GM18502 (cell line): ENCODE measurements at regions not wholly inside any gene's neighbourhood (a gene's known extent, or its start where the extent isn't known, plus 50 kb on each side); places are given as distances from the start of the nearest gene placed in this dataset.

Experiments used
- ATAC-seq: cut with Tn5 transposase; IDR thresholded peaks from one replicate; pipeline ENCODE4 v1.9.1; 2021; ENCODE audit warnings: mild to moderate bottlenecking; ENCODE audit not compliant: unreplicated experiment, poor library complexity

DNA sequence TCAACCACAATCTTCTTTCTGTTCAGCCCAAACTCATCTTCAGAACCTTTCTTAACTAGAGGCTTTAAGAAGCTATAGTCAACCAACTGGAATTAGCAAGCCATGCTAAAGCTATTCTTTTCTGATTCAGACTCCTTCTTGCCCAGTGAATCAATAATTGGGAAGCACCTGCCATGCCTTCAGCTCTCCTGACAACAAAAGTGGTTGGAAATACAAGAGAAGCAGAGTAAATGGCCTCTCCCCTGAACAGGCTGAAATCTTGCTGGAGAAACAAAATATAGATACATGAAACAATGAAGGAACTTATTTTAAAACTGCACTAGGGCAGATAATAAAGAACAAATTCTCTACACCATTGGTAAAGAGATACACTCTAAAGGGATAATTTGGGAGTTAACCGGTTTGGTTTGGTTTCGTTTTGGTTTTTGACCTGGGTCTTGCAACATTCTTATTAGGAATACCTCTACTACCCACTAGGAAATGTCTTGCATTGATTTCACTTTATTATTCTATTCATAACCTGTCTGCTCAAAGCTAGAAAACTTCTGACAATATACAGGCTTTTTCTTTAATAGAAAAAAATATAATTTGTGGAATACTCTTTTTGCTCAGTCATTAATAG, 173.6 kb upstream of the DYNLRB2 start:
- no peak for ATAC-seq

DNA sequence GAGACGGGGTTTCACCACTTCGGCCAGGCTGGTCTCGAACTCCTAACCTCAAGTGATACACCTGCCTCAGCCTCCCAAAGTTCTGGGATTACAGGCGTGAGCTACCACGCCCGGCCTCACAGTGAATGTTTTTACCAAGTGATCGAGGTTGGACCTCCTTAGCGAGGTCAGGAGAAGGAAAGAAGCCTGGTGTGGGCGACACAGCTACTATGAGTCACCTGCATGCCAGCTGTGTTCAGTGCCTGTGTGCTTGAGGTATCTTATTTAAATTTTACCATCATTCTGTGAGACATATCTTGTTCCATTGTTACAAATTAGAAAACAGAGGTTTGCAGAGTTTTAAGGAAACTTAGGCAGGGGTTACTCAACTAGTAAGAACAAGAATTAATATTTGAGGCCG, 174.8 kb upstream of the DYNLRB2 start:
- ATAC-seq, result no peak

DNA sequence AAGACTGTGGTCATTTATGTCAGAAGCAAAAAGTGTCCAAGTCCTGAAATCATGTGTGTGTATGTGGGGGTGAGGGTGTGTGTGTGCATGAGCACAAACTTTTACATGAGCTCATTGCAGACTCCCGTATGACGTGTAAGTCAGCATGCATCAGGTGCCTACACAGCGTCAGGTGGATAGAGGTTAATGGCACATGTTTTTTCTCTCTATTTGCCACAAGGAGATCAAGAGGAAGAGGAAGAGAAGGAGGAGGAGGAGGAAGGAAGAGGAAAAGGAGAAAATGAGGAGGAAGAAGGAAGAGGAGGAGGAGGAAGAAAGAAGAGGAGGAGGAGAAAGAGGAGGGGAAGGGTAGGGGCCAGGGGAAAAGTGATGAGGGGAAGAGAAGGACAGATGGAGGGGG, 178.0 kb upstream of the DYNLRB2 start:
- no peak for ATAC-seq

DNA sequence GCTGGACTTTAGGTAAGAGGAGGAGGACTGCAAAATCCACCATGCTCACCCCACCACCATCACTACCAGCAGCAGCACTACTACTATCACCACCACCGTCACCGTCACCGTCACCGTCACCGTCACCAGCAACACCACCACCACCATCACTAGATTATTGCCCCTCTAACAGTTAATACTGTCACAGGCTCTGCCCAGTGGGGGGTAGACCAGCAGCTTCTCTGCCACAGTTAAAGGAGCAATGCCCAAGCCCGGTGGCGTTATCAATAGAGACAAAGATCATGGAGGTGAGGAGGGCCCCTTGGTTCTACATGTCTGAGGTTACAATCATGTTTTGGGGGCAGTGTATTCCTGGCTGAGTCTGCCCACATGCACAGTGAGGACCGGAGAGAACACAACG, 184.4 kb upstream of the DYNLRB2 start:
- ATAC-seq, result no peak

DNA sequence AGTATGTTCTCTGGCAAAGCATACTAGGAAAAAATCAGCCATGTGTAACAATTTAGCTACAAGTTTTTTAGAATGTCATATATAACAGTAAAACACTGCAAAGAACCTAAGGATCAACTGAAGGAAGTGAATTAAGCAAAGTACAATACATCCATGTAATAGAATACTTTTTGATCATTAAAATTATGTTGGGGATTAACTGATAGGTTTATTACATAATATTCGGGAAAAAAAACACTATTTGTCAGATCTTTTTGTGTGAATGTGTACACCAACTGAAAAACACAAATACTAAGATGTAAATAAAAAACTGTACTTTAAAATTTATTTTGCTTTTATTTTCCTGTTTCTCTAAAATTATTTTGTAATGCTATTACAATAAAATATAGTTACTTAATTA, 185.5 kb upstream of the DYNLRB2 start:
- no peak for ATAC-seq

DNA sequence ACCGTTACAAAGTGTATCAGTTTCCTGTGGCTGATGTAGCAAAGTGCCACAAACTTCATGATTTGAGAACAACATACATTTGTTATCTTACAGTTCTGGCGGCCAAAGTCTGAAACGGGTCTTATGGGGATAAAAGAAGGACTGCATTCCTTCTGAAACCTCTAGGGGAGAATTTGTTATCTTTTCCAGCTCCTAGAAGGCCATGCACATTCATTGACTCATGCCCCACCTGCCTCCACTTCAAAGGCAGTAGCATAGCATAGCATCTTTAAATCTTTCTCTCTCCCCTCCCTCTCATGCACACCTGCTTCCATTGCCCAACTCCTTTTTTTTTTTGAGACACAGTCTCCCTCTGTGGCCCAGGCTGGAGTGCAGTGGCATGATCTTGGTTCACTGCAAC, 190.7 kb upstream of the DYNLRB2 start:
- ATAC-seq, result no peak

- ATAC-seq, result no peak
These were observed 192.9 kb upstream of the DYNLRB2 start for GRCh38 chr16:80347900-80348299.

DNA sequence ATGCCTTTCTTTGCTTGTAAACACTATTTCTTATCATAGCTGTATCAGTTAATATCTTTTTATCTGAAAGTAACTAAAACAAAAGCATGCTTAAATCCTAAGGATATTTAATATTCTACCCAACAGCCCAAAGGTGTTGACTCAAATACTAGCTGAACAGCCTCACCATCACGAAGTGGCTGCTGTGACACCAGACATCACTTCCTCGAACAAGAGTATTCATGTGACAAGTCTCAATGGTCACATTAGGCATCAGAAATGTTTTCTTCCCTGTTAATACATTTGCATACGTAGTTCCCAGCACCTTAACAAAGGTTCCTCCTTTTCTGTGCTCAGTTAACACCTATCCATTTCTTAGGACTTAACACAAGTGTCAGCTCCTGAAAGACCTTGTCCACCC, 193.8 kb upstream of the DYNLRB2 start:
- ATAC-seq, result no peak

GRCh38 chr16:80346111-80346632, 194.6 kb upstream of the DYNLRB2 start:
- peak; percentile 67 for ATAC-seq

GRCh38 chr16:80345701-80346100, 195.1 kb upstream of the DYNLRB2 start:
- no peak for ATAC-seq

DNA sequence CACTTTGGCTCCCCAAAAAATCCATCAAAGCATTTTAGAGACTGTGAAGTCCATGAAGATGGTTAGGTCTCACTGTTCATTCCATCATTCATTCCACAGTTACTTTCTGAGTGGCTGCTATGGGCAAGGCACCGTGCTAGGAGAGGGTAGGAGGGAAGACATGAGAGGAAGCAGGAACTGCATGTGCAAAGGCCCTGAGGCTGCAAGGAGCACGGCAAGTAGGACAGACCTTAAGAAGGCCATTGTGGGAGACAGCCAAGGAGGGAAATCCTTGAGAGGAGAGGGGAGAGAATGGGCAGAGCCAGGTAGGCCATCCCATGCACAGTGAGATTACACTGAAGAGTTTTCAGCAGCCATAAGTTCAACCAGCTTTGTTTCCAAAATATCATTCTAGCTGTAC, 196.2 kb upstream of the DYNLRB2 start:
- no peak for ATAC-seq

GRCh38 chr16:80341263-80341662, 199.5 kb upstream of the DYNLRB2 start:
- no peak for ATAC-seq

DNA sequence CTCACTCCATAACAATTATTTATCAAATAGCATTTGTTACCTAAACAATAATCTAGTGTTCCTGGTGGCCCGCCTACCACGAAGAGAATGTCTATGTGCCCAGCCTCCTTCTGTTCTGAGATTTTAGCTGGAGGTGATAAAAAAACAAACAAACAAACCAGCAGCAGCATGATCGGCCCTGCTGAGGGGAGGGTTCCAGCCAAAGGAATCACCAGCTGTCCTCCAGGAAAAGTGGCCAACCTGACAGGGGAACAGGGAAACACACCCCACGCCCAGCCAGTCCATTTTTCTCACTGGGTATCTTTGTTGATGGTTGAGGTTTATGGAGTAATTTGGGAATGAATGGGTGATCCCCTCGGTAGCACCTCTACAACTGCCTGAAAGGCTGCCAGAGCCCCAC, 203.0 kb upstream of the DYNLRB2 start:
- ATAC-seq, result no peak

- ATAC-seq, result no peak
These were observed 210.0 kb upstream of the DYNLRB2 start for GRCh38 chr16:80330803-80331202.

DNA sequence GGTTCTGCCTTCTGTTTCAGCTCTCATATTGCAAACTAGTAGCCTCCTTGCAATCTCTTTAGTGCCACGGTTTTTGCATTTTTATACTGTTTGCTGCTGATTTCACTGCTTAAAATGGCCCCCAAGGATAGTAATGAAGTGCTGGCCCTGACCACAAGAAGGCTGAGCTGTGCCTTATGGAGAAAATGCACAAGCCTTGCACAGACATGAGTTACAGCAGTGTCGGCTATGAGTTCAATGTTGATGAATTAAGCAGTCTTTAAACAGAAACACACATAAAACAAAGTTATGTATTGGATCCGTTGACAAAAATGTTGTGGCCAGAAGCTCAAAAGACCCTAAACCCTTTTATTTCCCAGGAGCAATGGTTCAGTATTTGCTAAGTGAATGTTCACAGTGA, 210.6 kb upstream of the DYNLRB2 start:
- ATAC-seq, result no peak

GRCh38 chr16:80327740-80328139, 213.1 kb upstream of the DYNLRB2 start:
- ATAC-seq, result no peak

DNA sequence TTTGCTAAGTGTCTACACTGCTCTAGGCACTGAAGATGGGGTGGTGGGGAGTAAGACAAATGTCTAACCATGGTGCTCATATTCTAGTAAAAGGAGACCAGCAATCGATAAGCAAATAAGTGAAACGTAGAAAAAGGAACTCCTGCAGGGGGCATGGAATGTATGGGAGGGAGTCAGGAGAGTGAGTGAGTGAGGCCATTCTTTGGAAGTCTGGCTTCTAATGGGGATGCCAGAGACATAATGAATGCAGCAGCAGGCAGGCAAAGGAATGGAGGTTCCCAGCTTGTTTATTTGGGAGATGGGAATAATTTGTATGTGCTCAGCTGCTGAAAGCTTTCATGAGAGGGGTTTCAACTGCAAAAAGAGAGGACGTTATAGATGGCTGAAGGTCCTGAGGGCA, 216.4 kb upstream of the DYNLRB2 start:
- ATAC-seq, result no peak

DNA sequence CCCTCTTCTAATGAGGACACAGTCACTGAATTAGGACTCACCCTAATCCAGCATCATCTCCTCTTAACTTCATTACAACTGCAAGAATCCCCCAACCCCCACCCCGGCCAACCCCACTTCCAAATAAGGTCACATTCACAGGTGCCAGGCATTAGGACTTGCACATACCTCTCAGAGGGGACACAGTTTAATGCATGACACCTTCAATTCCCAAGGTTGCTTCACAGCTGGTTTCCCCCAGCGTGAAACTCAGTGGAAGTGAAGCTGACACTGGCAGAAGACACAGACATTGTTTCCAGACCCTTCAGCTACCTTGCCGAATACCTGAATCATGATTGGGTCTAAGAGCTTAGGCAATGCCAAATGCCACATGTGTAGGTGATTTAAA, 217.0 kb upstream of the DYNLRB2 start:
- ATAC-seq, result no peak

DNA sequence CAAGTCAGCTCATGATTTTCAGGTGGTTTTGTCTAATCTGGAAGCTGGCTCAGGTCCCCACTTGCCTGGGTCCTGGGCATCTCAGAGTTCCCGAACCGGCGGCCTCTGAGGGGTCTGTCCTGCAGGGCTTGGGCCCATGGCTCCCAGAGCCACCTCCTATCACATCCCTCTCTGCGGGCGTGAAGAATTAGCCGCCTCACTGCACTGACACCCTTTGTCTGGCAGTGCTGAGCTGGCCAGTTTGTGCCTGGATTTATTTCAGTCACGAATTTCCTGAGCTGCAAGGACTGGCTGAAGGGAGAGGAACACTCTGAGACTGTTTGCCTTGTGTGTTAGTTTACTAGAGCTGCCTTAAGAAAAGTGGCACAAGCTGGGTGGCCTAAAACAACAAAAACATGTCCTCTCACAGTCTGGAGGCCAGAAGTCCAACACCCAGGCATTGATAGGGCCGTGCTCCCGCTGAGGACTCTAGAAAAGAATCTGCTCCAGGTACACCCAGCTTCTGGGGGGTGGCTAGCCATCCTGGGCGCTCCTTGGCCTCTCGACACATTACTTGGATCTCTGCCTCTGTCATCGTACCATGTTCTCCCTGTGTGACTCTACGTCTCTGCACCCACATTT, 217.5 kb upstream of the DYNLRB2 start:
- ATAC-seq, result no peak

DNA sequence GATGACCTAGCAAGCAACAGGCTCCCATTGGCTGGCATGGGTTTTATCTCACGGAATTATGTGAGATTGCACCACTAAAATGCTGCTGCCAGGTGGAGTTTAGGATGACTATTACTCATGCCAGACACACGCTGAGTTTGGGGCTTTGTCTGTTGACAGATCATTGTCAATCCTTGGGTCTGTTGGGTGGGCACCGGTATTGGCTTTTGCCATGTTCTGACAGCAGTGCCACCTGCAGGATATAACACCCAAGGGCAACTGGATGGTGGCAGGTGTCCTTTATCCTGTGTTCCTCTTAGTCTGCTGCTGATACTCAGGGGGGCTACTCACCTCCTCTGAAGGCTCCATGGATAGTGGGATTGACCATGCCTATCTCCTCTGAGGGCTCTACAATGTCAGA, 221.6 kb upstream of the DYNLRB2 start:
- ATAC-seq, result no peak

- ATAC-seq, result no peak
These were observed 222.7 kb upstream of the DYNLRB2 start for GRCh38 chr16:80318107-80318506.

DNA sequence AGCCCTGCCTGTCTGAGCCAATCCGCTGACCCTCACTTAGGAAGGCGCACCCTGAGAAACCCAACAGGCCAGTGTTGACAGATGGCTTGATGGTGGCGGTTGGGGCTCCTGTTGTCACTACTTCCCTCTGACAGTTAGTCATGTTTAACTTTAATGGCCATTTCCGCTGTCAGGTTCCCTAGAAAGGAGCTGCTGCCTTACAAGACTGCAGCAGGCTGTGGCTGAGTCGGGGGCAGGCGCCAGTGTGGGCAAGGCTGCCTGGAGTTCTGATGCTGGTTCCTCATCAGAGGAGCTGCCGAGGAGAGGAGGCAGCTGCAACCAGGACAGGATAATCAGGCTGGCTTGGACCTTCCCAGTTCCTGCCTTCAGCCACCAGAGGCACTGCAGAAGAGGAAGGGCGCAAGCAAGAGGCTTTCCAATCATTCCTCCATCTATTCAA, 223.2 kb upstream of the DYNLRB2 start:
- no peak for ATAC-seq
